ENCODE measurements at regions not wholly inside any gene's neighbourhood (a gene's known extent, or its start where the extent isn't known, plus 50 kb on each side); places are given as distances from the start of the nearest gene placed in this dataset.
"Not testable (repeated sequence)": the region's sequence is repeated elsewhere in the genome, so short reads cannot be mapped to it uniquely, and the experiment has no call there.

DNA sequence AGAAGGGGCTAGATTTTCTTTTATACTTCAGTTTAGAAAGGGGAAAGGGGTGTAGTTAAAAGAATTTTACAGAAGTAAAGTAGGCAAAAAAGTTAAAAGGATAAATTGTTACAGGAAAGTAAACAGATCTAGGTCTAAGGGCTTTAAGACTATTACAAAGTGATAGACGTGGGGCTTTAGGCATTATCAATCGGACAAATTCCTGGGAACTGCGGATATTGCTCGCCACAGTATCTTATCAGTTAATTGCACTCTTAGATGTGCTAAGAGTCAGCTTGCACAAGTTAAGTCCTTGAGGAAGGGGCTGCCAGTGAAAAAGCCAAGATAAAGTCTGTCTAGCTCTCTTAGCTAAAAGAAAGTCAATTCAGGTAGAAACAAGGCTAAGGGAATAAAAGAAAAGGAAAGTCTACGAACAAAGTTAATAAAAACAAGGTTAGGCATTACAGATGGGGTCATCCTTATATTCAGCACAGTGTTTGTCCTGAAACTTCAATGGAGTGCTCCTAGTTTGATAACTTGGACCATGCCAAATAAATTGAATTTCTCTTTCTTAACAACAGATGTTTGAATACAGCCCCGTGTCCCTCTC lies 125.4 kb downstream of the ART5 start:
- TF ChIP-seq CEBPB (IDR thresholded peaks at IDR 0.05; ENCODE audit: low read depth, low read length): not testable (repeated sequence)
- TF ChIP-seq, protein P1, sequence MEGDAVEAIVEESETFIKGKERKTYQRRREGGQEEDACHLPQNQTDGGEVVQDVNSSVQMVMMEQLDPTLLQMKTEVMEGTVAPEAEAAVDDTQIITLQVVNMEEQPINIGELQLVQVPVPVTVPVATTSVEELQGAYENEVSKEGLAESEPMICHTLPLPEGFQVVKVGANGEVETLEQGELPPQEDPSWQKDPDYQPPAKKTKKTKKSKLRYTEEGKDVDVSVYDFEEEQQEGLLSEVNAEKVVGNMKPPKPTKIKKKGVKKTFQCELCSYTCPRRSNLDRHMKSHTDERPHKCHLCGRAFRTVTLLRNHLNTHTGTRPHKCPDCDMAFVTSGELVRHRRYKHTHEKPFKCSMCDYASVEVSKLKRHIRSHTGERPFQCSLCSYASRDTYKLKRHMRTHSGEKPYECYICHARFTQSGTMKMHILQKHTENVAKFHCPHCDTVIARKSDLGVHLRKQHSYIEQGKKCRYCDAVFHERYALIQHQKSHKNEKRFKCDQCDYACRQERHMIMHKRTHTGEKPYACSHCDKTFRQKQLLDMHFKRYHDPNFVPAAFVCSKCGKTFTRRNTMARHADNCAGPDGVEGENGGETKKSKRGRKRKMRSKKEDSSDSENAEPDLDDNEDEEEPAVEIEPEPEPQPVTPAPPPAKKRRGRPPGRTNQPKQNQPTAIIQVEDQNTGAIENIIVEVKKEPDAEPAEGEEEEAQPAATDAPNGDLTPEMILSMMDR (IDR thresholded peaks at IDR 0.05; ENCODE audit: control extremely low read depth in 1 of 3, insufficient read depth in 1 of 3, low read depth in 1 of 3, low read length in 3 of 3): not testable (repeated sequence)

Data from H1 (cell line).